SIG-M5 treated with dmso at 0.1 percent for 504 hours (cell line): ENCODE measurements at regions not wholly inside any gene's neighbourhood (a gene's known extent, or its start where the extent isn't known, plus 50 kb on each side); places are given as distances from the start of the nearest gene placed in this dataset.
A peak's percentile ranks its signal among the peaks of the same experiment; 100 is the strongest.

Experiments
- DNase-seq: peaks from one replicate; lab custom pipeline; 2025; ENCODE audit not compliant: unreplicated experiment; lab: John Stamatoyannopoulos, UW

DNA sequence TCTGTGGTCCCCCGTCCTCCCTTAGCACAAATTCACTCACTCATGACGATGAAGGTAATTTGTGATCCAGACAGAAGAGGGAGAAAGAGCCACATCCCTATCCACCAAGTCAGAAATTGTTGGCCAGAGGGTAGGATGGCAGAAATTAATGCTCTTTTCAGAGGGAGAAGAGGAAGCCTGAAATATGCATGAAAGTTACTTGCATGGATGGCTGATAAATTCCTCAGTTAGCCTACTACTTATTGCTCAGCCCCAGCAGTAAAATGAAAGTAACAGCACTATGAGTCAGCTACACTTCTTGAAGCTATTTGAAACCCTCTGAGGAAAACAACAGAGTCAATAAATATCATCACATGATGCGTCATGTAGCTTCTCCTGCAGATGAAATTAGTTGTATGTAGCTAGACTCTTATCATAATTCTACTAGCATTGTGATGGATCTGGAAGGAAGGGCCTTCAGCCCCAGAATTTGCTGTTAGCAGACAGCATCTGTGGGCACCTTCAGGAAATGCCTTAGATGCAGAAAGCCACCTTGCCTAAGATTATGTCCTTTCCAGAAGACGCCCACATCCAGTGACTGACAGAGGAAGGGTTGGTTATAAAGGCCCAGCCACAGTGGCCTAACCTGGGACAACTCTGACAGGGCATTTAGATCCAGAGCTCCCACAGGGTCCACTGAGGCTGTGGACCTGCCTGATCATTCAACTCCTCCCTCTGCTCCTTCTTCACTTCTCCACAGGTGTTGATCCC lies 81.2 kb upstream of the CCDC112 start:
- no peak for DNase-seq

- DNase-seq, result peak; percentile 48
Measured at GRCh38 chr5:115375893-115376292, 79.4 kb upstream of the CCDC112 start.

GRCh38 chr5:115374057-115374775 lies 77.8 kb upstream of the CCDC112 start:
- no peak for DNase-seq

GRCh38 chr5:115372146-115372545 lies 75.7 kb upstream of the CCDC112 start:
- no peak for DNase-seq

DNA sequence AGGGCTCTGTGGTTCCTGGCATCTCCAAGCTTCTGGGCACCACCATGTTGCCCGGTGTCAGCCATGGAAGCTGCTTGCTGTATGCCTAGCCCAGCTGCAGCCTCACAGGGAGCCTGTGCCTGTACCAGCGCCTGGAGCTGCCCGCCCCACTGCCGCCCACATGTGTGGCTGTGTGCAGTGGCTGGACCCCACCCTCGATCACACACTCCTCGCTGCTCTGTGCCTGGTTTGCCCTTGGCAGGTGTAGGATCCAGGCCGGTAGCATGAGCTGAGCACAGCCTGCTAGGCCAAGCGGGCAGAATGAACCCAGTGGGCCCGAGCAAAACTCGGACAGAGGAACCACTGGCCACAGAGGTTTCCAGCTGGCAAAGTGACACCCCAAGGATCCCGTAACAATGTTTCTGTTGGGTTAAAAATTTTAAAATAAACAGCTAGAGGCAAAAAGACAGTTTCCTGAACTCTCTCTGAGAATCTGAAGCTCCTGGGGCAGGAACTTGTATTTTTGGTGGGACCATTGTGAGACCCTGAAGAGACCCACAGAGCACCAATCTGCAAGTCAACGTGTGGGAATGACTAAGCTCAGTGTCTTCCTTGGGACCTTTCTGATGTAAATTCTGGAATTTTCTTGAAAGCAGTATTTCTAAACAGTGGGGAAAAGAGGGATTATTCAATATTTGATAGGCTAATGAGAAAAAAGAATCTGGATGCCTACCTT lies 73.1 kb upstream of the CCDC112 start:
- DNase-seq, result no peak

DNA sequence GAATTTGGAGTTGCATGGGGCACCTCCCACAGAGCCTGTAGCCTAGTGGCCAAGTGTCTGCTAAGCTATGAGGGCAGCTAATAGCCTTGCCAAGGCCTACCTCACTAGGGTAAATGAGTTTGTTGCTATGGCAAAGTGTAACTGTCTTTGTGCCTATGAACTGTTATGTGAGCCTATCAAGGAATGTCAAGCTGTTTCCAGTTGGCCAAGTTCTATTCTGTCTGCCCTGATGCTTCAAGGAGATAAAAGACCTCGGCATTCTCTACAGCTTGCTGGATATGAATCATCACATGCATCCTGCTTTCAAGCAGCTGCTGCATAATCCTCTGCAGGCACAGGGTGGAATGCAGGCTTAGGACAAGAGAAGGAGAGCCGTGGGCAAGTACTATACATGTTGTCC lies 69.8 kb upstream of the CCDC112 start:
- DNase-seq, result peak; percentile 51

- DNase-seq, result no peak
Measured at GRCh38 chr5:115363879-115364278, 67.4 kb upstream of the CCDC112 start.

- DNase-seq, result no peak
Measured at GRCh38 chr5:115360046-115360685, 63.7 kb upstream of the CCDC112 start.

DNA sequence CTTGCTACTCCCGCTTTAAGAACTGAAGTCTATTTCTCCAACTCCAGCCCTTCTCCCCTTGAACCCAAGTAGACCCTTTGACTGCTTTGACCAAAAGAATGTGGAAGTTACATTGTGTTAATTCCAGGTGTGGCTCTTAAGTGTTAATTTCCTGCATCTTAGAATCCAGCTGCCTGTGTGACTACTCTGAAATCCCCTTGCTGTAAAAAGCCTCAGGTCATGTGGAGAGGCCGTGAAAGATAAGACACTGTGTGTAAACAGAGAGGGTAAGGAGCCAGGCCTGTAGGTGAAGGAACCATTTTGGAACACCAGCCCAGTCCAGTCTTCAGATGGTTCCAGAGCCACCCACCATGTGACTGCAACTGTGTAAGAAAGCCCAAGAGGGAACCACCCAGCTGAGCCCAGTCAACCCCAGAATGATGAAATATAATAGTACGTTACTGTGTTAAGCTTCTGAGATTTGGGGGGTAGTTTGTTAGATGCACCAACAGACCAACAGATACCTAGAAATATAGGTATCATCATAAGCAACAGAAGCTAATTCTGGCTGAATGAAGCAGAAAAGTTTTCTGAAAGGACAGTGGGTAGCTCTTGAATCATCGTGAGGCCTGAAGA lies 59.4 kb upstream of the CCDC112 start:
- no peak for DNase-seq

- DNase-seq, result no peak
Measured at GRCh38 chr5:115355095-115355494, 58.6 kb upstream of the CCDC112 start.

- DNase-seq, result no peak
Measured at GRCh38 chr5:115354246-115354645, 57.8 kb upstream of the CCDC112 start.

GRCh38 chr5:115352571-115352970 lies 56.1 kb upstream of the CCDC112 start:
- no peak for DNase-seq

- no peak for DNase-seq
Measured at GRCh38 chr5:115351356-115352195, 55.1 kb upstream of the CCDC112 start.

GRCh38 chr5:115350894-115351293 lies 54.4 kb upstream of the CCDC112 start:
- DNase-seq, result no peak

DNA sequence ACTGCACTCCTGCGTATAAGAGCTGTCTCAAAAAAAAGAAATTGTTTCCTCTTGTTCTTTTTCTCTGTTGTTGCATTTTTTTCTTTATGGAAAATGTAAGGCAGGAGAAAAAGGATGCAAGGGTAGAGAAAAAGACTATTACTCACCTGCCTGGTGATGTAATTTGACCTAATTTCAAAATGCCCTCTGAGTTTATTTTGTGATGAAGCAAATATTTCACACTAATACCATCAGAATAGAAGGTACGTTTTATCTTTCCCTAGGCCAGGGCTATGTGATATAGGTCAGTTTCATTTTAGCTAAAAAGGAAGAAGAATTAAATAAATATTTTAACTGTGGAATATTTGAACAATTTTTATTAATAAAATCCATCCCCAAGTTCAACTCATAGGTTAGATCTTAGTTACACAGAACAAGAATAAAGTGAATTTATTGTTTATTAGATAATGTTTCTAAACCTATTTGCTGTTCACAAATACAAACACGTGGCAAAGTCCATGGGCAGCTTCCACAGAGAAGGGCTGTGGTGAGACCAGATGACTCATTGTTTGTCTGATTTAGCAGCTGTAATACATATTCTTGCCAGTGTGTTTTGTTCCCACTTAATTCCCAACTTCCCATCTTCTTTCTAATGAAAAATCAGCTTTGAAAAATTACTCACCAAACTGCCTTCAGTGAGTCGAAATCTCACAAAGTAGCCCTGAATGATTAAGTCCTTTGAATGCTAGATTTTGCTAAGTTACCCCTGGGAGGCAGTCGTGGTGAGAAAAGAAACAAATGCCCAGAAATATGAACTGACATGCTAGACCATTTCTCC lies 52.8 kb upstream of the CCDC112 start:
- DNase-seq, result peak; percentile 42

GRCh38 chr5:115348175-115348574 lies 51.7 kb upstream of the CCDC112 start:
- DNase-seq, result no peak
